SK-N-SH (cell line): ENCODE measurements at regions not wholly inside any gene's neighbourhood (a gene's known extent, or its start where the extent isn't known, plus 50 kb on each side); places are given as distances from the start of the nearest gene placed in this dataset.

Source experiments
- EP300 ChIP-seq, 2 experiments: IDR thresholded peaks; 2 replicates each; pipeline versions ENCODE4 v1.4.0 to v1.6.1; 2012; ENCODE audit warnings: borderline replicate concordance in 1 of 2, low read depth in 1 of 2, low read length in 1 of 2
- FOXM1 ChIP-seq: IDR thresholded peaks from 2 replicates; pipeline ENCODE4 v1.4.0; 2012; ENCODE audit warnings: low read depth, mild to moderate bottlenecking
- MXI1 ChIP-seq: IDR thresholded peaks from 2 replicates; pipeline ENCODE4 v1.6.1; 2012; ENCODE audit warnings: mild to moderate bottlenecking, low read depth, low read length, improper control_type of control experiment
- POLR2AphosphoS5 ChIP-seq: IDR thresholded peaks from 2 replicates; pipeline ENCODE4 v1.6.1; 2012; ENCODE audit warnings: low read depth, low read length
- RAD21 ChIP-seq: IDR thresholded peaks from 2 replicates; pipeline ENCODE4 v1.6.1; 2012; ENCODE audit warnings: mild to moderate bottlenecking, low read length
- TAF1 ChIP-seq: IDR thresholded peaks from 2 replicates; pipeline ENCODE4 v1.6.1; 2012; ENCODE audit warnings: low read depth, mild to moderate bottlenecking, low read length, moderate library complexity, borderline replicate concordance
- YY1 ChIP-seq: IDR thresholded peaks from 2 replicates; pipeline ENCODE4 v1.4.0; 2012; ENCODE audit warnings: low read depth, mild to moderate bottlenecking
- TF ChIP-seq, protein P1 (sequence below): fragments of 200-600 bp; sonication (generic); IDR thresholded peaks from 2 replicates; pipeline ENCODE4 v1.6.1; 2017; ENCODE audit warnings: antibody characterized with exemption, mild to moderate bottlenecking, moderate library complexity
- TF ChIP-seq, protein P2 (sequence below): fragments of 150-350 bp; IDR thresholded peaks from 2 replicates; pipeline ENCODE4 v1.6.1; 2017; ENCODE audit warnings: antibody characterized with exemption, low read length, low read depth, borderline replicate concordance

DNA sequence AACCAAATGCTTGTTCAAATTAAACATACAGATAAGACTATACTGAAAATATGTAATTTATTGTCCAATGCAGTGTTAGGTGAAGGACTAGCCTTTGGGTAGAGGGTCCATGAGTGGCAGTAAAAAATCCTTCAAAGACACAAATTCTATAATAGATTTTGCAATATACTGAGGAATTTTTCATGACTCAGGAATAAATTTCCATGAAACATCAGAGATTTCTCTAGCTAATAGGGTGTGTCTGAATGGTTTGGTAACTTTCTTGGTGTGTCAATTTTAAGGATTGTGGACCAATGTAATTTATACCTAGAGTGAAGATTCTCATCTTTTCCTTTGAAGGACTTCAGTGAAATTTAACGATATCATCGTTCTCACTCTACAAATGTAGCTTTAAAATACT is 546.7 kb downstream of the SLITRK5 start:
- TF ChIP-seq MXI1: no peak
- no peak for TF ChIP-seq FOXM1
- TF ChIP-seq, protein P1, sequence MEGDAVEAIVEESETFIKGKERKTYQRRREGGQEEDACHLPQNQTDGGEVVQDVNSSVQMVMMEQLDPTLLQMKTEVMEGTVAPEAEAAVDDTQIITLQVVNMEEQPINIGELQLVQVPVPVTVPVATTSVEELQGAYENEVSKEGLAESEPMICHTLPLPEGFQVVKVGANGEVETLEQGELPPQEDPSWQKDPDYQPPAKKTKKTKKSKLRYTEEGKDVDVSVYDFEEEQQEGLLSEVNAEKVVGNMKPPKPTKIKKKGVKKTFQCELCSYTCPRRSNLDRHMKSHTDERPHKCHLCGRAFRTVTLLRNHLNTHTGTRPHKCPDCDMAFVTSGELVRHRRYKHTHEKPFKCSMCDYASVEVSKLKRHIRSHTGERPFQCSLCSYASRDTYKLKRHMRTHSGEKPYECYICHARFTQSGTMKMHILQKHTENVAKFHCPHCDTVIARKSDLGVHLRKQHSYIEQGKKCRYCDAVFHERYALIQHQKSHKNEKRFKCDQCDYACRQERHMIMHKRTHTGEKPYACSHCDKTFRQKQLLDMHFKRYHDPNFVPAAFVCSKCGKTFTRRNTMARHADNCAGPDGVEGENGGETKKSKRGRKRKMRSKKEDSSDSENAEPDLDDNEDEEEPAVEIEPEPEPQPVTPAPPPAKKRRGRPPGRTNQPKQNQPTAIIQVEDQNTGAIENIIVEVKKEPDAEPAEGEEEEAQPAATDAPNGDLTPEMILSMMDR: no peak
- no peak for TF ChIP-seq YY1
- TF ChIP-seq RAD21: no peak
- TF ChIP-seq EP300 (IDR thresholded peaks at IDR 0.05; ENCODE audit: borderline replicate concordance in 1 of 2, low read depth in 1 of 2, low read length in 1 of 2): no peak
- TF ChIP-seq, protein P2, sequence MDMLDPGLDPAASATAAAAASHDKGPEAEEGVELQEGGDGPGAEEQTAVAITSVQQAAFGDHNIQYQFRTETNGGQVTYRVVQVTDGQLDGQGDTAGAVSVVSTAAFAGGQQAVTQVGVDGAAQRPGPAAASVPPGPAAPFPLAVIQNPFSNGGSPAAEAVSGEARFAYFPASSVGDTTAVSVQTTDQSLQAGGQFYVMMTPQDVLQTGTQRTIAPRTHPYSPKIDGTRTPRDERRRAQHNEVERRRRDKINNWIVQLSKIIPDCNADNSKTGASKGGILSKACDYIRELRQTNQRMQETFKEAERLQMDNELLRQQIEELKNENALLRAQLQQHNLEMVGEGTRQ: no peak
- TF ChIP-seq TAF1: no peak
- no peak for TF ChIP-seq POLR2AphosphoS5
